Left lobe of liver (tissue), 2 donors: ENCODE measurements at regions not wholly inside any gene's neighbourhood (a gene's known extent, or its start where the extent isn't known, plus 50 kb on each side); places are given as distances from the start of the nearest gene placed in this dataset.
"Not testable (repeated sequence)": the region's sequence is repeated elsewhere in the genome, so short reads cannot be mapped to it uniquely, and the experiment has no call there.

Experiments used
- ATAC-seq: fragments of 200-7000 bp; cut with Tn5 transposase; one replicate; pipeline ENCODE4 v1.9.1; 2020; ENCODE audit warnings: mild to moderate bottlenecking, moderate library complexity
- DNase-seq: peaks from one replicate; pipeline ENCODE4 v3.0.0-alpha.2; 2020; ENCODE audit warnings: low spot score
- donor health status: DM: no; HTN: no; CAD: no; lungs with moderate emphysema.
- donor health status: DM: no; HTN: yes; CAD: no.

DNA sequence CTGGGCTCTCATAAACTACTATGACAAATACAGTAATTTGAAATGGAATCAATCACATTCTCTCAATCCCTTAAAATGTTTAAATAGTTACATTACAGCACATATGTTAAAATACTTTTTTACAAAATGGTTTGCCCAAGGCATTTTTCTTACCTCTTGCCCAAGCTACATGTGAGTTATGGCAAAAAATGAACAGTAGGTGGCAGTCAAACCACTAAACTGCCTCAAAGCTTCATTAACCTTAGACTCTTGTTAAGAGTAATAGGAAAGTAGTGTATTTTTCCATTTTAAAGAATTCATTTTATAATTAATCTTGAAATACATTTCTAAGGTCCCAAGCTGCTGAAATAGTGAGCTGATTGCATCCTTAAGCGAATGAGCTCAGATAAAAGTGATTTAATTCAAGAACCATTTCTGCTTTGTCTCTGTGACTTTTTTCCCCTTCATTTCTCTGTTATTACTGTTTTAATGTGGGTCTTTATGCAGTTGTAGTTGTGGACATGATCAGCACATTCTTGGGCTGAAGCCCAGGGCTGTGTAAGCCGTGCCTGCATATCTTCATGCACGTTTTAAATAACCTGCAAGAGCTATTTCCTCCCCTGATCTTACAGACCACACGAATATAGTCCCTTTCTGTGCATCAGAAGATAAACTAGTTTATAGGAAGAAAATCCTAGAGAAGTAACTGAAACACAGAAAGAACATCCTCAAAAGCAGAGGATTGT, 311.8 kb downstream of the LNPK start:
- DNase-seq (no peak), ATAC-seq (peak; percentile 85)

DNA sequence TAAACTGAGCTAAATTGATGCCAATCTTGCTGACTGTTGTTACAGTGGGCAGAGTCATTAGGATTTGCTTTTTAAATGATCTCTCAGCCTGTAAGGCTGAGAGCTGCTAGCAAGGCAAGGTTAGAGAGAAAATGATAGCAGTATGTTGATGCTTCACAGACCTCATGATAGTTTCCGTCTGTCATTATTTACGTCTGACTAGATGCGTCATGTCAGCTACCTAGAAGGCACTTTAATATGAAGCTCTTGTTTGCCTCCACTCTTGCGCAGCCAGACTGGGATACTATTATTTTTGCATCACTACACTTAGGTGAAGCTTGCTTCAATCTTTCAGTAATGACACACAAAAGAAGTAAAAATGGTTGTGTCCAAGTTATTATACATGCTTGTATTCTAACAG, 313.8 kb downstream of the LNPK start:
- ATAC-seq (no peak), DNase-seq (no peak)

DNA sequence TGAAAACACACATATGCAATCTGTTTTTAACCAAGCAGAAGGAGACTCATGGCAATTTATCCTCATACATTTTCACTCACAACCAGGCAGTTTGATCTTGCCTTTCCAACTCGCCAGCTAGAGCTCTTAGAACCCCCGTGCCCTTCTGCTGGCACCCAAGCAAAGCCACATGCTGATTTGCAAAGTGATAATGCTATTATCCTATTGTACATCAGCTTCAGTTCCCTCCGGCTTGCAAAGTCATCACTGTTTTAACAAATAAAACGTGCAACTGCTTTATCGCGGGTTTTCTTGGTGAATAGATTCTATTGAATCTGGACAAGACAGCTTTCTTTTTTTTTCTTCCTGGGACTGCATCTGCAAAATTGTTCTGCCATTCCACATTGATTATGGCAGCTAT, 314.6 kb downstream of the LNPK start:
- ATAC-seq = no peak
- no peak for DNase-seq

DNA sequence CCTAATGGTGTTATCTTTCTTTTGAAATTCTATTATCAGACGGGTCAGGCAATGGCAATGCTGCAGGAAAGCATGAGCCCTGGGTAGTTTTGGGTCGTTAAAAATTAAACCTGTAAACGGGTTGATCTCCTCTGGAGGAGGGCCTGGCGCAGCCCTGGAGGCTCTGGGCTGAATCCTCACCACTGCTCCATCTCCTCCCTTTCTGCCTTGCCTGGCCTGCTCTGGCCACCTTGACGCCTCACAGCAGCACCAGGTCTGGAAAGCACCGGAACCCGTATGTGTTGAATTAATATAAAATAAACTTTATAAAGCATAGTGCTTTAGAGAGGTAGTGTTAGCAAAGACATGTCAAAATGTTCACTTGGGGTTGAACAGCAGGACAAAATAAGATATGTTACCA, 316.1 kb downstream of the LNPK start:
- ATAC-seq = no peak
- no peak for DNase-seq

DNA sequence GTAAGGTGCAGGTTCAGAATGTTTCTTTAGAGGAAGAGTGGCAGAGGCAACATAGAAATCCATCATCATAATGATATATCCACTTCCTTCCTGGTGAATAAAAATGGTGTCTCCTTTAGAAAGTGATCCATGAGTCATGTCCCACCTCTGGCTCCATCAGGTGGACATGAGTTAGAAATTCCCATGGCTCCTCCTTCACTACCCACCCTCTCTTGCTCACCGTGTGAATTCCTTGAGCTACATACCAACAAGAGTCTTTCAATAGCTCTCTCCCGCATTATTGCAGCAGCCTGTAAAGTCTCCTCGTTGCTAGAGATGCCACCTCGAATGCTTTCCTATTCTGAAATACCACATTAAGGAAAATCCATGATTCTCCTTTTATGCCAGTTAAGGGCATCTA, 317.6 kb downstream of the LNPK start:
- DNase-seq (no peak), ATAC-seq (no peak)

DNA sequence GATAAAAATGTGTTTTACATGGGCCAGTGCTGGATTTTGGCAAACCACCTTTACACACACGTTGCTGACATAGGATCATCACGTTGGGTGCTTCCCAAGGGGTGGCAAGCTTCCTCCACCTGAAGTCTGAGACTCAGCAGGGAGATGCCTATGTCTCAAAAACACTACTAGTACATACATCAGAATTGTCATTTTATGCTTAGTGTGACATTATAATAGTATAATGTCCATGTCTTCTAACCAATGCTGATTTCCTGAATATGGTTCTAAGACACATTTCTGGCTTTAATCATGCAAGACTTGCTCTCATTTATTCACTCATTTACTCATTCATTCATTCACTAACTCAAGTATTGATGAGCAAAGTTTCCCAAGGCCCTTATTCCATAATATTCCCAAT, 322.3 kb downstream of the LNPK start:
- no peak for ATAC-seq
- DNase-seq = no peak

DNA sequence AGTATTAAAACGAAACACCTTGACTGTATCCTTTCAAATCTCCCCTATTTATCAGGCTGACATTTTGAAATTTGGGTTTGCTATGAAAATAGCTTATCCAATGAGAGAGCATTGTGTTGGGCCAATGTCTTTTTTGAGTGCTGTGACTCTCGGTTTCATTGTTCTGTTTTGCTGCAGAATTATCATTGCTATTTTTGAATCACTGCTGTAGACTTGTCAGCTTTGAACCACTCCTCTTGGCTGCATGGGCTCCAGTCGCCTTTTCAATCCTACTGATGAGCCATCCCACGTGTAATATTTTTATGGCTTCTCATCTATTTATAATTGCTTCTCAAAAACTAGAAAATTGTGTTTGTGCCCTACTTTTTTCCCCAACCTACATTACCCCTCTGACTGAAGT, 322.8 kb downstream of the LNPK start:
- ATAC-seq (no peak), DNase-seq (no peak)

DNA sequence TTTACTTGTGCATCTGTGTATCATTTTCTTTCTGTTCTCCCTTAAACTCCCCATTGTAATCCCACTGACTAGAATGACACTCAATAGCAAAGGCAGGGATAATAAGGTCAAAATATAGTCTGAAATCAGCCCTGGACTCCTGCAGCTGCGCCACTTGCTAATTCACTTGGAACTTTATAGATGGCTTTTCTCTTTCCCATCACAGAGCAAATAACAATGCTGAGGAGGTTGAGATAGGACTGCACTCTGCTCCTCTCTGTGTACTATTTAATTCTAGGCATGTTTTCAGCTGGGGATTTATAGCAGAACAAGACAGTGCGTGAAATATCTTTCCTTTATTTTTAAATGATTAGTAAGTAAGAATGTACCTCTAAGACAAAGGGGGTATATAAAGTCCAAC, 324.2 kb downstream of the LNPK start:
- DNase-seq (no peak), ATAC-seq (no peak)

DNA sequence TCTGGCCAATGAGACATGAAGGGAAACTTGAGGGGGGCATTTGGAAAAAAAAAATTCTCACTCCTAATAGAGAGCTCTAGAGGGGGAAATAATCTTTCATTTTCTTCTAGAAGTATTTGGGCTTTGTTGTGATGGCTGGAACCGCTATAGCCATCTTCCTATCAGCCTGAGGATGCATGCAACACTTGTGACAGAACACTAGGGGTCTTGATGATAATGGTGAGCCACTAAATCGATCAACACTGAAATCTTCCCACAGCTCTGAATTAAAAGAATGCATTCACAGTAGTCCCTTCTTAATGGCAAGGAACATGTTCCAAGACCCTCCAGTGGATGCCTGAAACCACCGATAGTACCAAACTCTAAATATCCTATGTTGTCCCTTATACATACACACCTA, 325.3 kb downstream of the LNPK start:
- DNase-seq (no peak), ATAC-seq (no peak)

DNA sequence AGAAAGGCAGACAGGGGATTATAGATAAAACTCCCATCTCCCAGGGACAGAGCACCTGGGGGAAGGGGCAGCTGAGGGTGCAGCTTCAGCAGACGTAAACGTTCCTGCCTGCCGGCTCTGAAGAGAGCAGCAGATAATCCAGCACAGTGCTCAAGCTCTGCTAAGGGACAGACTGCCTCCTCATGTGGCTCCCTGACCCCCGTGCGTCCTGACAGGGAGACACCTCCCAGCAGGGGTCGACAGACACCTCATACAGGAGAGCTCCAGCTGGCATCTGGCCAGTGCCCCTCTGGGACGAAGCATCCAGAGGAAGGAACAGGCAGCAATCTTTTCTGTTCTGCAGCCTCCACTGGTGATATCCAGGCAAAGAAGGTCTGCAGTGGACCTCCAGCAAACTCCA, 333.3 kb downstream of the LNPK start:
- ATAC-seq, DNase-seq: not testable (repeated sequence)

DNA sequence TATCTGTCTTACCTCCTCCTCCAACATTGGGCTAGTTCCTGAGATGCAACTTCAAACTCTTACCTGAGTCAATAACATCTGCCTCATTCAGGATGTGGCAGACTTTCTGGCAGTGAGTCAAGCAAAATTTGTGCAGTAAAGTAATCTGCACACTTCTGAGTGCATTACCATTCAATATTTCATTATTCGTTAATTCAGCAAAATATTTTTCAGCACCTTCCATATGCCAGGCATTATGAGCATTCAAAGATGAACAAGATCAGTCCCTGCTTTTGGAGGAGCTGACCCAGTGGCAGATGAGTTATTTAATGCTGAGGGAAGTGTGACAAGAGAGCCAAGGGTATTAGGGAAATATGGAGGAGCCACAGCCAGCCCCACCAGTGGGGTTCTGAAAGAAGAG, 339.7 kb downstream of the LNPK start:
- no peak for DNase-seq
- ATAC-seq = no peak

DNA sequence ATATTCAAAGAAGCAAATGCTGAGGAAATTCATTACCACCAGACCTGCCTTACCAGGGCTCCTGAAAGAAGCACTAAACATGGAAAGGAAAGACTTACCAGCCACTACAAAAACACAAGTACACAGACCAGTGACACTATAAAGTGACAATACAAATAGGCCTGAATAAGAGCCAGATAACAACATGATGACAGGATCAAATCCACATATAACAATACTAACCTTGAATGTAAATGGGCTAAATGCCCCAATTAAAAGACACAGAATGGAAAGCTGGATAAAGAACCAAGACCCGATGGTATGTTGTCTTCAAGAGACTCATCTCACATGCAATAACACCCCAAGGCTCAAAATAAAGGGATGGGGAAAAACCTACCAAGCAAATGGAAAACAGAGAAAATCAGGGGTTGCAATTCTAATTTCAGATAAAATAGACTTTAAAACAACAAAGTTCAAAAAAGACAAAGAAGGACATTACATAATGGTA, 353.4 kb downstream of the LNPK start:
- ATAC-seq (no peak), DNase-seq (no peak)

DNA sequence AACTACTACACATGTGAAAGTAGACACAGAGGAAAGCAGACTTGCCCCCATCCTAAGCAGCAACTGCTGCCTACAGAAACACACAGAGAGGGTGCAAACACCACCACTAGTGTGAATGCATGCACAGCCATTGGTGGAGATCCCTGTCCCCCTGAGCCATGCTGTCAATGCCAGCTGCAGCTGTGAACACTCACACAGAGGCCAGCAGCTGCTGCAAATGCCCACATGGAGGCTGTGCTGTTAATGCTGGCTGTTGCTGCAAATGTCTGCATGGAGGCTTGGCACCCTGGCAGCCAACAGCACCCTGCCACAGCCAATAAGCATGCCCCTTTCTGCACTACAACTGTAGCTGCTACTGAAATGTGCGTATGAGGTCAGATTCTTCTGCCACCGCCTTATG, 355.0 kb downstream of the LNPK start:
- ATAC-seq = no peak
- DNase-seq = no peak

DNA sequence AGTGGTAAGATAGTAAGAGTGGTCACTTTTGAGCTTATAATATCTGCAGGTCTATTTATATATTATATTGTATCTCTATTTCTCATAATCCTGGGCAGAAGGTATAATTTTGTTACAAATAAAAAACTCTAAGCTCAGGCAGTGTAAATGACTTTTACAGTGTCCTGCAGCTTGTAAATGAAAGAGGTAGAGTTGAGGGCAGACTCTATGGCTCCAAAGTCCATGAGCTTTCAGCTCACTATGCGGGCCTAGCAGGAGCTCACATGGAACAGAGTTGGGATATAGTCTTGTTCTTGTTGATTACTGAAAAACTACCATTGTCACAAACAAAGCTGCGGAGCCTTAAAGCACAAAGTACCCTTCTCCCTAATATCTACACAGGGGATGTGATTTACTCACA, 361.4 kb downstream of the LNPK start:
- DNase-seq = no peak

DNA sequence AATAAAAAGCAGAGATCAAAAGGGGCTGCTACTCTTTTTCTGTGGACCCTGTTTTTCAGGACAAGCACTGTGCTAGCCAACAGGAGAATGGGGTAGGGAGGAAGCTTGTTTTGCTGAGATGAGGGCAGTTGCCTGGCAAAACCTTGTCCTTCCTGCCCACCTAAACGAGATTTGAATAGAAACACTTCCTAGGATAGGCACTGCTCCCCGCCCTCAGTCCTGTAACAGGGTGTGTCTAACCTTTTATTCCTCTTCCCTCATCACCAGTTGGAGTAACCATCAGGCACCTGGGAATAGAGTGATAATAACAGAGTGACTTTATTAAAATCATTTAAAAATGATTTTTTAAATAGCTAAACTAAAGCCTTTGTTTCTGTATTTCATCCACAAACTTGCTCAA, 368.8 kb downstream of the LNPK start:
- DNase-seq (no peak), ATAC-seq (no peak)

More for the DNA sequence above, 361.4 kb downstream of the LNPK start:
- ATAC-seq = peak; percentile 46

DNA sequence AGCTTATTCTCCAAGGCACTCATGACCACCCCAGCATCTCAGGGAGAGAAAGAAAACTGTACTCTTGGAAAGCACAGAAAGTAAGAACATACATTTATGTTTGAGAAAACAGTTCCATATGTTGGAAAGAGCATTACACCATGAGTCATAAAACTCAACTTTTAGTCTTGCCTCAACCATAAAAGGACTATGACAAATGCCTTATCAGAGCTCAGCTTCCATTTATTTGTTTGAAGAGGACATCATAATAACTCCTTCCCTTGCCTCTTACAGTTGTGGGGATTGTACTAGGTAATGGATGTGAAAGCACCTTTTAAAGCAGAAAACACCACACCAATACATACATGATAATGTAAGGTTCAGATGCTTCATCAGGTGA, 370.8 kb downstream of the LNPK start:
- DNase-seq = no peak
- ATAC-seq = no peak

DNA sequence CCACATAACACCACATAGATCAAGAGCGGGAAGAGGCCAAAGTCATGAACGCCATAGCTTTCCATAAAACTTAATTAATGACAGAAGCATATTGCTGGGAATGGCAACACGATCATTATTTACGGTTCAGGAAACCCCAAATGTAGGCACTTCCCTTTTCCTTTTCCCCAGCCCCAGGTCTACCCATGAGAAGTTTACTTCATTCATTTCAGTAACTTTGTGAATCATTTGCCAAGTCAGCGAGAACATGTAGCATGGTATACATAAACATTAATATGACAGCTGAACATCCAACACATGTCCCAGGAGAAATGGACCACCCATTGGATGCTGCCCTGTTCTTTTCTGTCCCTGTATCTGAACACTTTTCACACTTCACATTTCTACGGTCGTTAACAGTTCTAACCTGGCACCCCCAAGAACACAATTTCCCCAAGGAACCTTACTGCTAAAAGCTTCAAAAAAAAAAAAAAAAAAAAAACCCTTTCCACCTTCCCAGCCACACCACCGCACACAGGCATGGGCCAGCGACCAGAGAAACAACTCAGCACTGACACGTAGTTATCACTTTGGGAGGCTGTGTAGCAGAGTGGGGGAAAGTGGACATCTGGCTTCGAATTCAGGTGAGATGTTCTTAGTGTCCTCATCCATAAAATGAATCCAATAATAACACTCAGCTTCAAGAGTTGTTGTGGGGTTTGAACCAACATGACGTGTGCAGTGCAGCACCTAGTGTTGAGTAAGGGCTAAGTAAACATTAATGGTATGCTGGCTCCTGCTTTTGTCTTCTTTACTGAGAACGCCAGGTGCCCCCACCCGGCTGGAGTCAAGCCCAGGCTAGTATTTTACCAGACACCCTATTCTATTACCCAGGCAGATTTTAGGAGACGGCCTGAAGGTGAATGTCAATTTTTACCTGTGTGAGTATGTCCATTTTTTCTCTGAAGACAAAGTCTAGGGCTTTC, 371.5 kb downstream of the LNPK start:
- DNase-seq = no peak
- ATAC-seq = peak; percentile 44

DNA sequence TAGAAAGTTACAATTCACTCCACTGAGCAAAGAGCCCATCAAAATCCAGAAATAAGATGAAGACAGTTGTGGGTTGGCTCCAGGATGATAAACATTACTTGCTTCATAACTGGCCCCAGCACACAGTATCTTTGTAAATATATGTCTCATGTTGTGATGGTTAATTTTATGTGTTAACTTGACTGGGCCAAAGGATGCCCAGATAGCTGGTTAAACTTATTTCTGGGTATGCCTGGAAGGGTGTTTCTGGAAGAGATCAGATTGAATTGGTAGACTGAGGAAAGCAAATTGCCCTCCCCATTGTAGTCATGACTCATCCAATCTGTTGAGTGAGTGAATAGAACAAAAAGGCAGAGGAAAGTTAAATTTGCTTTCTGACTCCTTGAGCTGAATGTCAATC, 373.8 kb downstream of the LNPK start:
- no peak for ATAC-seq

DNA sequence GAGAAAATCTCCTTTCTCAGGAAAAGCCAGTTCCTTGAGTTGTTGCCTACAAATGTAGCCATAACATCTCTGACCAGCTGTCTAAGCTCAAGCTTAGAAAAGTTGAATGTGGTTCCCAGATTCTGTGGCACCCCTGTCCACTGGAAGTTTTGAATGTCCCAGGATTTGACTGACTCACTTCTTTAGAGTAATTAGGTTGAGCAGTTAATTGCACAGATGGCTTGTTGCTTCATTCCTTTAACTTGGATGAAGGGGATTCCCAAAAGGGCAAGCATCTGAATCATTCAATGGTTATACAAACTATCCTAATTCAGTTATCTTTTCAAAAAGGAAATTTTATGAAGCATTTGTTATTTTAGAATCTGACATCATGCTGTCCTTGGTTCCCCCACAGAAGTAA, 374.7 kb downstream of the LNPK start:
- DNase-seq (no peak), ATAC-seq (no peak)

More for the DNA sequence above, 373.8 kb downstream of the LNPK start:
- DNase-seq = no peak

DNA sequence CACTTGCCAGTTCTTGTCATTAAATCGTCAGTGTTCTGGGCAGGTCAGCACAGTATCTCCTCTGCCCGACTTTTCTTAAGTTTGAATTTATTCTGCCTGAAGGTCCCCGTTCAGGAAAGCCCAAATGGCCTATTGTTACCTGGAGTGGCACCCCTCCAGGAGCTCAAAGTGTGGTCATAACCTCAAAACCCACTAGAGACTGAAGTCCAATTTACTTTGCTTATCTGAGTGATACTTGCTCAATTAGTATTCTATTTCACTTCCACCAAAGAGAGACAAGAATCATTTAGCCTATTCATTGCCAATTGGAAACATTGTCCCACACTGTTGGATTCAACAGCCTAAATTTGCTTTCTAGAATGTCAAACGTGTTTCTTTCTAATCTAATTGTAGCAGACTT, 375.3 kb downstream of the LNPK start:
- no peak for DNase-seq
- peak; percentile 56 for ATAC-seq

DNA sequence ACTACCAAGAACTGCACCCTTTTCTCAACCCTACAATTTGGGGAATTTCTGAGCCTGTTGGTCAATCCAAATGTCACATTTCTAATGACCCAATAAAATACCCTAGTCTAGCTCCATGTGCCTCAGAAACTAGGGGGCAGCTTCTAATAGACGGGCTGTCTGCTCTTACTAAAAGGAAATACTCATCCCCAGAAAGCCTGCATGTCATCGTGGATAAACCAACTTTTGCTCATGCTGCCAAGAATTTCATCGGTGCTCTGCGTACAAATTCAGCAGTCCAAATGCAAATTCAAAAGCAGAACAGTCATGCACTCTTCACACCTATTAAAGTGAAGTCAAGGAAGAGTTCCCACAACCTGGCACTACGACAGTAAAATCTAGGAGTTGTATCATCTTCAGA, 377.3 kb downstream of the LNPK start:
- no peak for ATAC-seq
- DNase-seq = no peak

DNA sequence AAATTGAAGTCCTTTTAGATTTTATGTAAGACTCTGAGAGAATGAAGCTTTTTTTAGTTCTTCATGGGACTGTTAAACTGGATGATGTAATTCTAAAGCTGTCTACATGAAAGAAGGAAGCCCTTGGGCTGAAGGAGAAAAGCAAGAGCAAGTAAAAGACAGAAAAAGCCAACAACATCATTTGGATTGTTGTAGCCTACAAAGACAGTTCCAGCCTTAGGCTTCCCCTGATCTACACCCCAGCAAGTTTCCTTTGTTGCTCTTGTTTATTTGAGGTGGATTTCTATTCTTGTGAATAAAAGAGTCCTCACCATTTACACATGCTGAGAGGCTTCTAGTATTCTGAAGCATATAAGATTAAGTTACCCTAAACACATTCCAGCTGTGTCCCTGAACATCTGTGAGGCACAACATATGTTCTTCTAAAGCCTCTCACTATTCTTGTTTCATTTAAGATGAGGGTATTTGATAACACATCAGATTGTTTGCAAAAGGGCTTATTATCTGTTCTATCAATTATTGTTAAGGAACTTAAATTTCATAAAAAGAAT, 377.8 kb downstream of the LNPK start:
- no peak for DNase-seq
- ATAC-seq = no peak
